Loucy (cell line): ENCODE measurements at regions not wholly inside any gene's neighbourhood (a gene's known extent, or its start where the extent isn't known, plus 50 kb on each side); places are given as distances from the start of the nearest gene placed in this dataset.

Experiments
- CTCF ChIP-seq: fragments of 200-600 bp; sonication (generic); conservative IDR thresholded peaks from 2 replicates; pipeline ENCODE4 v1.5.1; 2014; ENCODE audit warnings: mild to moderate bottlenecking, antibody characterized with exemption, low read length
- EZH2phosphoT487 ChIP-seq: fragments of 200-600 bp; IDR thresholded peaks from 2 replicates; pipeline ENCODE4 v1.6.1; 2018; ENCODE audit warnings: antibody characterized with exemption, mild to moderate bottlenecking, moderate library complexity, borderline replicate concordance

DNA sequence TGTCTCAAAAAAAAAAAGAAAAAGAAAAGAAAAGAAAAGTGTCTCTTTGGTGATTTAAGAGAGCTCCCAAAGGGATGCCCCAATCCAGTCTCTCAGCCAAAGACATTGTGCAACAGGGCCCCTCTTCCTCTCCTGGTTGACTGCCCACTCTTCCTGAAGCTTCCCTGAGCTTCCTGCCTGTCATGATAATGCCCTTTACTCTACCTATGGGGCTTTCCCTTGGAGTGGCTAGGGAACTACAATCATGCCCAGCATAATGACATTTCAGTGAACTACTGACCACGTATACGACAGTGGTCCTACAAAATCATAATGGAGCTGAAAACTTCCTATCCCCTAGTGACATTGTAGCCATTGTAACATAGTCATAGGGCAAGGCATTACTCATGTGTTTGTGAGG is 118.0 kb downstream of the RASSF10 start:
- TF ChIP-seq CTCF = no peak
- no peak for TF ChIP-seq EZH2phosphoT487
